Tibial nerve (tissue), 3 donors: ENCODE measurements at regions not wholly inside any gene's neighbourhood (a gene's known extent, or its start where the extent isn't known, plus 50 kb on each side); places are given as distances from the start of the nearest gene placed in this dataset.

Source experiments
- CTCF ChIP-seq, 5 experiments: fragments of 200-600 bp in 3 of 5; fragments of 450-650 bp in 2 of 5; sonication (generic) in 3 of 5; IDR thresholded peaks; one replicate each; pipeline ENCODE4 v1.5.1; 2016 to 2019; ENCODE audit warnings: antibody characterized with exemption in 5 of 5, mild to moderate bottlenecking in 3 of 5, moderate library complexity in 2 of 5
- POLR2A ChIP-seq, 2 donors: fragments of 450-650 bp; IDR thresholded peaks; one replicate each; pipeline ENCODE4 v1.6.1; 2017; ENCODE audit warnings: antibody characterized with exemption in 2 of 2, mild to moderate bottlenecking in 2 of 2, moderate library complexity in 2 of 2

- no peak for TF ChIP-seq CTCF (IDR thresholded peaks at IDR 0.05)
- no peak for TF ChIP-seq POLR2A (IDR thresholded peaks at IDR 0.05)
Observed at GRCh38 chr19:28558783-28559182, 654.2 kb downstream of the UQCRFS1 start.
